HCT116 (cell line): ENCODE measurements at regions not wholly inside any gene's neighbourhood (a gene's known extent, or its start where the extent isn't known, plus 50 kb on each side); places are given as distances from the start of the nearest gene placed in this dataset.

ENCODE experiments used
- ATF3 ChIP-seq: IDR thresholded peaks from 2 replicates; pipeline ENCODE4 v1.6.1; 2012
- EZH2 ChIP-seq: fragments of 200-600 bp; sonication (generic); IDR thresholded peaks from 2 replicates; pipeline ENCODE4 v1.6.1; 2017; ENCODE audit warnings: antibody characterized with exemption, mixed run types
- POLR2AphosphoS5 ChIP-seq: IDR thresholded peaks from 2 replicates; pipeline ENCODE4 v1.6.1; 2011; ENCODE audit warnings: mild to moderate bottlenecking, low read depth, low read length, moderate library complexity
- SP1 ChIP-seq: IDR thresholded peaks from 2 replicates; pipeline ENCODE4 v1.6.1; 2012; ENCODE audit warnings: low read depth

GRCh38 chr11:119983240-119983732 lies 154.6 kb downstream of the TRIM29 start:
- TF ChIP-seq SP1 (no peak), ATF3 (no peak), EZH2 (no peak), POLR2AphosphoS5 (no peak)
